GM21529 (cell line): ENCODE measurements at regions not wholly inside any gene's neighbourhood (a gene's known extent, or its start where the extent isn't known, plus 50 kb on each side); places are given as distances from the start of the nearest gene placed in this dataset.
"Not testable (repeated sequence)": the region's sequence is repeated elsewhere in the genome, so short reads cannot be mapped to it uniquely, and the experiment has no call there.

ENCODE experiments used
- ATAC-seq: cut with Tn5 transposase; IDR thresholded peaks from one replicate; pipeline ENCODE4 v1.9.1; 2021; ENCODE audit not compliant: unreplicated experiment

DNA sequence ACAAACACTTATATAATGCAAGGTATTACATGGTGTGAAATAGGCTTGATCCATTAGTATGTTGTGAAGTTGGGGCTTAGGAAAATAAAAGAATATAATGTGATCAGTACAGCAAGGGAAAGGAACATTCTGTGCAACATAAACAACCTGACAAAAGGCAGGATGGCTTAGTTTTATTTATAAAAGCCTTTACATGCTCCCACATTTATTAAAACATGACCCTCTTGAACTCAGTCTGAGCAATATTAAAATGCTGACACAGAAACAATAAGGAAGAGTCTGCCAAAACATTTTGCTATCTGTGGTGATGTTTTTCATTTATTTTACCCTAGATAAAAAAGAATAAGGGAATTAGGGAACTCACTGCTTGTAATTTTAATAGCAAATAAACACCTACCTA is 519.7 kb downstream of the PCDH7 start:
- no peak for ATAC-seq

DNA sequence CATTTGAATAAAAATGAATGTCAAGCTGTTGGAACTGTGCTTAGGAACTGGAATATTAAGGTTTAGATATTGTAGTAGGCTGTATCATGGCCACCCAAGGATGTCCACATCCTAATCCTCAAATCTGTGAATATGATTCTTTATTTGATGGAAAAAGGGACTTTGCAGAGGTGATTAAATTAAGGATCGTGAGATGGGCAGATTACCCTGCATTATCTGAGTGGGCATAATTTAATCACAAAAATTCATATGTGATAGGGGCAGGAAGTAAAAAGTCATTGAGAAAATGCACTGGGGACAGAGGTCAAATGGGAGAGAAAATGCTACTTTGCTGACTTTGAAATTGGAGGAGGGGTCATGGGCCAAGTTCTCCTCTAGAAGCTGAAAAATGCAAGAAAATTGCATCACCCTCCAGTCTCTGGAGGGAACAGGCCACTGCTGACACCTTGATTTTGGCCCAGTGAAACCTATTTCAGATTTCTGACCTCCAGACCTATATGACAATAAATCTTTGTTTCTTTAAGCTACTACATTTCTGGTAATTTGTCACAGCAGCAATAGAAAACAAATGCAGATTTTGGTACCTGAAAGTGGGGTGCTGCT is 521.4 kb downstream of the PCDH7 start:
- ATAC-seq = no peak

DNA sequence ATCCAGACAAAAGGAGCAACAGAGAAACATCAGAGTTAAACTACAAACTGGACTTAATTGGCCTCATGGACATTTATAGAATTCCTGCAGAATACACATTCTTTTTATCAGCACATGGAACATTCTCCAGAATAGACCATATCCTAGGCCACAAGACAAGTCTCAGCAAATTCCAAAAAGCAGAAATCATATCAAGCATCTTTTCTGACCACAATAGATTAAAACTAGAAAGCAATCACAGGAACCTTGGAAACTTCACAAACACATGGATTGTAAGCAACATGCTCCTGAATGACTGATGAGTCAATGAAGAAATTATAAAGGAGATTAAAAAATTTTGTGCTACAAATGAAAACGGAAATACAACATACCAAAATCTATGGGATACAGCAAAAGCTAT is 526.7 kb downstream of the PCDH7 start:
- ATAC-seq = no peak

DNA sequence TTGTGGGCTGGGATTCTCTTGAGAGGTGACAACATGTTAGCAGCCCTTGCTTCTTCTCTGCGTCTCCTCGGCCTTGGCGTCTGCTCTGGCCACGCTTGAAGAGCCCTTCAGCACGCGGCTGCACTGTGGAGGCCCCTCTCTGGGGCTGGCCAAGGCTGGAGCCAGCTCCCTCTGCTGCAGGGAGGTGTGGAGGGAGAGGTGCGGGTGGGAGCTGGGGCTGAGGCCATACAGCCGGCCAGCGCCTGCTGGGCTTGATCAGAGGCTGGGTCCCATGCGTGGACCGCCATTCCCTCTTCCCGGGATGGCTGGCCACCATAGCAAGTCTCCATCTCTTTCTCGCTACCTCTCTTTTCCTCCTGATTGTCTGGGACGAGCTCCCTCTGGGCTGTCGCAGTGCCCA is 539.0 kb downstream of the PCDH7 start:
- no peak for ATAC-seq

DNA sequence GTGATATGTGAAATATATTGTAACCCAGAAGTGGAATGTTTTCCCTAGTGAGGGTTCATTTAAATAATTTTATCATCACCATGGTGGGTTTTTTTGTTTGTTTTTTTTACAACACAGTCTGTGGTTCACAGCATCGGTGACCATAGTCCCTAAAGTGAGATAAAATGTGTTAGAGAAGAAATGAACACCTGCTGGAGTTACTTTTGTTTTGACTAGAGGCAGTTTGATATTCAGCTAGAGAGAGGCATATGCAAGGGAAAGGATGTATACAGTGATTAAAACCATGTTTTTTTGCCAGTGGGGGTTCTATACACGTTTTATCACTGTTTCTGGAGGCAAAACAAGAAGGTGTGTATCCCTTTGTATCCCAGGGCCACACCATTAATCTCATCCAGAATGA is 541.5 kb downstream of the PCDH7 start:
- ATAC-seq = no peak

DNA sequence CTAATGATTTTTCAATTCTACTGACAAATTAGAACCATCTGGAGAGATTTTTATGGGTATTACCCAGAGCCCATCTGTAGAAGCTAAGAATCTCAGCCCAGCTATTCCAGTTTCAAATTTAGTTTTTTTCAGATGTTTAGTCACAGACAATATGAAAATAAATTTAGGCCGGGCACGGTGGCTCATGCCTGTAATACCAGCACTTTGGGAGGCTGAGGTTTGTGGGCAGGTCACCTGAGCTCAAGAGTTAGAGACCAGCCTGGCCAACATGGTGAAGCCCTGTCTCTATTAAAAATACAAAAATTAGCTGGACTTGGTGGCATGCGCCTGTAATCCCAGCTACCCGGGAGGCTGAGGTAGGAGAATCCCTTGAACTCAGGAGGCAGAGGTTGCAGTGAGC is 545.9 kb downstream of the PCDH7 start:
- ATAC-seq = not testable (repeated sequence)

DNA sequence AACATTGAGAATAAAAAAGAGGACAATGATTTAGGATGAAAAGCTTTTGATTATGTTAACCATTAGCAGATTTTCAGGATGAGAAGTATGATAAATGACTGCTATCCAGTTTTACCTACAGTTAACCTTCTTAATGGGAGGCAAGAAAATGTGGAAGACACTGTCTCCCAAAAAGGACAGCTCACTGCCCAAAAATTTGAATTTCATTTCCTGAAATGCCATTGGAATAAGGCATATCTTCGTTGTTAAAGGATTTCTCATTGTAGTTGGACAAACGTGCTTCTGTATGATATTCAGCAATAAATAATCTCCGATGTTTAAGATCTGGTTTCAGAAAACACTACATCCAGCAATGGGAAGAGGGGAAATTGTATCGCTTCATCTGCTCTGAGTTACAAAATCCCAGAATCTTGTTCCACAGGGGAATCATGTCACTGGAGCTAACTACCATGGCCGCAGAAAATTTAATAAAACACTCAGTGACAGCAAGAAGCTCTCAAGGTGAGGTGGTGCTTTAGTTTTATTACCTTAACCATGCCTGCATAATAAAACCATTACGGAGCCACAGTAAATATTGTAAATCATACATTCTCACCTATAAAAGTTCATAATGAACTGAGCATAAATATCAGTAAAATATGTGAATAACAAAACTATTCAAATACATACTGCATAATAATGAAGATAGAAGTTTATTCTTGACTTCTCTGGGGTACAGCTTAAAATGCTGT is 552.3 kb downstream of the PCDH7 start:
- ATAC-seq = no peak

DNA sequence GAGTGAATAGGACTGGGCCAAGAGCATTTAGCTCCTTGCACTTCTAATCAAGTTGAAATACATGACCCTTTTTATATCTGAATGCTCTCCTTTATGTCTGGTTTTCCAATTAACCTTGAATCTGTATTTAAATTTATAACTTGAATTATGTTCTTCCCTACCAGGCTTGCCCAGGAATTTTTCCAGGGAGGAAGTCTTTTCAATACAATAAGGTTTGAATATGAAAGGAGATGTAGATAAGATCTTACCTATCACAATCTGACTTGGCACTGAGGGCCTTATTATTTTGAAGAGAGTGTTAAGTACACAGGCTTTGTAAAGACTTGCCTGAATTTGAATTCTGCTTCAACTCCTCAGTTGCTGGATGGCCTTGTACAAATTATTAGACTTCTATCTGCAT is 555.7 kb downstream of the PCDH7 start:
- ATAC-seq = no peak

DNA sequence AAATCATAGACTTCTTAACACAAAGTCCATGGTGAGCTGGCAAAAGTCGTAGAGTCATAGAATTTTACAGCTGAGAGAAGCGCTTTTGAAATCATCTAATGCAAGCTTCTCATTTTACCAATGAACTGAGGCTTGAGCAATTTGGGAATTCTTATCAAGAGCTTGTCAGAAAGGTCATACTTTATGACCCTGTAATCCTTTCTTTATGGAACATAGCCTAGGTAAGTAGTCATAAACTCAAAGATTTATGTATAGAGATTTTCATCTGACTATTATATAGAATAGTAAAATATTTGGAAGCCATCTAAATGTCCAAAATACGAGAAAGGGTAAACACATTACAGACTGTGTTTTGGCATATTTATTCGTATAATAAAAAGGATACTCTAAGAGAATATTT is 563.5 kb downstream of the PCDH7 start:
- no peak for ATAC-seq

DNA sequence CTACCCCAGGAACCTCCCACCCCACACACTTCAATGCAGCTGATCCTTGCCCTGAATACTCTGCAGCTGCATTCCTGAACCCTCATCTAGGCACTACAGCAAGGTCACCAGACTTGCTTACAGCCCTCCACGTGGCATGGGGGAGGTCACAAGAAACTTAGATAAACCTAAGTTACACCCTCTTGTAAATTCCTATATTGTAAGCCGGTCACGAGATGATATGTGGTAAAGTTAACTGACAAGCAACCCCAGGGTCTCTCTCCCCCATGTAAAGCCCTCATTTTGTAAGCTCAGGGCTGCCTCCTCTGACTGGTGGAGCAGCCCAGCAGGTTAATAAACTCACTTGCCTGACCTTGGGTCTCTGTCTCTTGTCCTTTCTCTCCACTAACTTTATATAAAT is 570.7 kb downstream of the PCDH7 start:
- ATAC-seq = peak; percentile 31

DNA sequence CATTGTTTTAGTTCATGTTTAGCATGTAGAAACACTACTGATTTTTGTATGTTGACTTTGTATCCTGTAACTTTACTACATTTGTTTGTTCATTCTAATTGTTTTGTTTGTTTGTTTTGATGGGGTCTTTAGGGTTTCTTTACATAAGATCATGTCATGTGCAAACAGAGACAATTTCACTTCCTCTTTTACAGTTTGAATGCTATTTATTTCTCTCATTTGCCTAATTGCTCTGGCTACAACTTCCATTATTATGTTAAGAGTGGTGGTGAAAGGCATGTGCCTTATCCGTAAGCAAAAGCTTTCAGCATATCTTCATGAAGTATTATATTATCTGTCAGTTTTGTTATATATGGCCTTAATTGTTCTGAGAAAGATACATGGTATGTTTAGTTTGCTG is 571.1 kb downstream of the PCDH7 start:
- peak; percentile 82 for ATAC-seq

DNA sequence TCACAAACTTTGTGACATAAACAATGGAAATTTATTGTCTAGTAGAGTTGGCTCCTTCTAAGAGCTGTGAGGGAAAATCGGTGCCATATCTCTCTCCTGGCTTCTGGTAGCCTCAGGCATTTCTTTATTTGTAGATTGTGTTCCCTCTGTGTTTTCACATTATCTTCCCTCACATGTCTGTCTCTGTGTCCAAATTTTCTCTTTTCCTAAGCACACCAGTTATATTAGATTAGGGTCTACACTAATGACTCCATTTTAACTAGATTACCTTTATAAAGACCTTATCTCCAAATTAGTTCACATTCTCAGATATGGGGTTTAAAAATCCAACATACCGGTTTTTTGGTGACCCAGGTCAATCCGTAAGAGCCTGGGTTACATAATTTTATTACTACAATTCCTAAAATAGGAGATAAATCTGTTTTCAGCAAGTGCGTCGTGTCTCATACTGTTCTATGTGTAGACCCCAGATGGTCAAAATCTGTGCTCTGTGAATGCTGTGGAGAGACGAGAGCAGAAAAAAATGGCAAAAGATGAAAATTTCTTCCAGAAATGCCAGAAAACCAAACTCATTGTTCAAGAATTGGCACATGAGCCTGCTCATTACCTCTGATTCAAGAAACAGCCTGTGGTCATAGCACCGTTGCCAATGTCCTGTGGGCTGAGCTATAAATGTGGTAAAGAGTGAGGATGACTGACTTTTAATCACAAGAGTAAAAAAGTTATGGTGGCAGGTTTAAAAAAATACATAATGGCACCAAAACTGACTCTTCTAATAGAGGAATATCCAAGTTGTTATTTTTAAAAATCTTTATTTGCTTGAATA is 574.7 kb downstream of the PCDH7 start:
- no peak for ATAC-seq

DNA sequence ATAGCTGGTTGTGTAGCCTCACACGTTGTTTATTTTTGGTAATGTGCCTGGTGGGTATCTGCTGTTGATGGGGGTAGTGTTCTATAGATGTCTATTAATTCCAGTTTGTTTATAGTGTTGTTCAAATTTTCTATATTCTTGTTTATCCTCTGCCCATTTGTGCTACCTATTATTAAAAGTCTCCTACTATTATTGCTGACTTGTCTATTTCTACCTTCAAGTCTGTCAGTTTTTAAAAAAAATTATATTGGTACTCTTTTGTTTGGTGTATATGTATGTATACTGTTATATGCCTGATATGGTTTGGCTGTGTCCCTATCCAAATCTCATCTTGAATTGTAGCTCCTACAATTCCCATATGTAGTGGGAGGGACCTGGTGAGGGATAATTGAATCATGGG is 578.6 kb downstream of the PCDH7 start:
- no peak for ATAC-seq

DNA sequence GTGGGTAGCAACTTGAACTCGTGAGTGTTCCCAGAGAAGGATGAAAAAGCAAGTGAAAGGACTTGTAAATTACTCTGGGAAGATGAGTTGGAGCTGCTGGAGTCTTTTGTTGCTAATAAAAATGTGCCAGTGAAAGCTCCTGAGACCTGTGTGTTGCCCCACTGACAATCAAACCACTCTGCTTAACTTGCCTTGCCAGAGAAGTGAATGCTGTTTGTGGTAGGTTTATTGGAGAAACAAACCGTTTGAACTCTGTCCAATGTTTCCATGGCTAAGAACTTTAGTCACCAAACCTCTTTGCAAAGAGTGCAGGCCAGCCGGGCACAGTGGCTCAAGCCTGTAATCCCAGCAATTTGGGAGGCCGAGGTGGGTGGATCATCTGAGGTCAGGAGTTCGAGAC is 586.9 kb downstream of the PCDH7 start:
- no peak for ATAC-seq

DNA sequence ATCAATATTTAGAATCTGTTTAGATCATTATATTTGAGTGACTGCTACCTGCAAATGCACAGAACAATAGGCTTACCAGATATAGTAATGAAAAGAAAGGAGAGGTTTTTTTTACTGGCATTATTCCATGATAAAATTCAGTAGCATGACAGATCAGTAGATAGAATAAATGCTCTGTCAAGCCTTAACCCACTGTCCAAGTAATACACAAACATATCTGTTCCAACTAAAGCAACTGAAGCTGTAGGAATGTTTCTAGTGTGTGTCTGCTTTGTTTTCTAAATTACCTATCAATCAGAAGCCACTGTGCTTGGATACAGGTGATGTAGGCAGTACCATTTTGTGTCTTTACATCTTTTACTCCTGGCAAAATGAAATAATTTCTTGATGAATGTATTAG is 604.6 kb downstream of the PCDH7 start:
- no peak for ATAC-seq

DNA sequence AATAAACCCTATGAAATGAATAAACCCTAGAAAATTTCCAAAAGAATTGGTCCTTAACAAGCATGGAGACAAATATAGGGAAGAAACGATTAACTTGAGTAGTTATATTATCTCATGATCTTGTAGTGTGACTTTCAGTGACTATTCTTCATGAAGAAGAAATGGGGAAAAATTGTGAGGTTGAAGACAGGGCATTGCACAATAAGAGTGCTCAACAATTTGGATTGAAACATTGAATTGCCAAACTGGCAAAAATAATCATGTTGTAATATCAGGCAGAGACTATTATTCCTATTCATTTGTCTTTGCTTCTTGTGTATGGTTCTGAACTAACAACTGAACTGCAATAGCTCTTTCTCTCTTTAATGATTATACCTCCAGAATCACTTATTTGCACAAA is 605.1 kb downstream of the PCDH7 start:
- ATAC-seq = no peak

DNA sequence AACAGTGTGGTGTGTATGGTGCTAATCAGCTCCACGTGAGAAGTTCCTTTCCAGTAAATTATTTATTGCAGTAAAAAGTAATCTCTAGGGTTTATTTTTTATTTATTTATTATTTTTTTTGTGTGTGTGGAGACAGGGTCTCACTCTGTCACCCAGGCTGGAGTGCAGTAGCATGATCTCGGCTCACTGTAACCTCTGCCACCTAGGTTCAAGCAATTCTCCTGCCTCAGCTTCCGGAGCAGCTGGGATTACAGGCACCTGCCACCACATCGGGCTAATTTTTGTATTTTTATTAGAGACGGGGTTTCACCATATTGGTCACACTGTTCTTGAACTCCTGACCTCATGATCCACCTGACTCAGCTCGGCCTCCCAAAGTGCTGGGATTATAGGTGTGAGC is 606.9 kb downstream of the PCDH7 start:
- ATAC-seq = no peak

DNA sequence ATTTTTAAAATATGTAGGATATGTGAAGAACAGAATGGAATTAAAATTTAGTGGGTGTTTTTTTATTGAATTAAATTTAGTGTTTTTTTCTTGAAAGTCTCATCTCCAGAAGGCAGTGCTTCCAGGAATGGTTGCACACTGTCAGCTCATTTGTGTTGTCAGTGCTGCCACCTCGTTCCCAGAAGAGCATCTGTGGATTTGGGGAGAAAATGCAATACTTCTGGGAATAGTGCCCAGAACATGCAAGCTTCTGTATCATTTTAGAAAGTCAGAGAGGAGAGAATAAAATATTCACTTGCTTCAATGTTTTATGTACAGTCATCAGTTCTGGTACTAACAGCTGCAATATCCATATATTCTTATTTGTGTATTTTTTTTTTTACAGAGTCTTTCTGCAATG is 608.8 kb downstream of the PCDH7 start:
- no peak for ATAC-seq

DNA sequence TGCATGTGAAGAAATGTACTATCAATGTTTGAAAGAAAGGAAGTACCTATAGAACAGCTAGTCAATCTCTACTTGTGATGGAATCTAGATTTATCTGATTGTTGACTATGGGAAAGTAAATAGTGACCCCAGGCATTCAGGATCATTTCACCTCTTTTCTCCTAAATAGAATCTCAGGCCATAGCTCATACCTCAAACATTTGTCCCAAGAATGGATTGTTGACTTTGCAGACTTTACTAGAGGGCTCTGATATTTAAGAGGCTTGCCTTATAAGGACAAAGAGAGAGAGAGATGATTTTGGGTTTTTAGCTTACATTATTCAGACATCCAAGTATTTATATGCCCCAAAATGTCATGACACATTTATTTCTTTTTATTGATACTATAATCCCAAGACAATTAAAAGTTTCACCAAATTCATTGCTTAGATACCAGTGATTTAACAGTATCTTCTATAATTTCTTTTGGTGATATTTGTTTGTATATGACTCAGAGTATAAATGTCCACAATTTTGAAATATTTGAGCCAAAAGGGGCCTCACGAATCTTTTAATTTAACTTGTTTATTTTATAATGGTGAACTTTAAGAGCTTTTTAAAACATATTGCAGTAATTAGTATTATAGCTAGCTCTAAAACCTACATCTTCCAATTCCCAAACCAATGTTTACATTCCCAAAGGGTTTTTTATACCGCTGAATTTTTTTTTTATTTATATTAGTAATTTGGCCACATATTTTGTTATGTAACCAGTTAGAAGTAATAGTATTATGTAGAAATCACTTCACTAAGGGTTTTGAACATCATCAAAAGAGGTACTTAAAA is 614.1 kb downstream of the PCDH7 start:
- no peak for ATAC-seq

DNA sequence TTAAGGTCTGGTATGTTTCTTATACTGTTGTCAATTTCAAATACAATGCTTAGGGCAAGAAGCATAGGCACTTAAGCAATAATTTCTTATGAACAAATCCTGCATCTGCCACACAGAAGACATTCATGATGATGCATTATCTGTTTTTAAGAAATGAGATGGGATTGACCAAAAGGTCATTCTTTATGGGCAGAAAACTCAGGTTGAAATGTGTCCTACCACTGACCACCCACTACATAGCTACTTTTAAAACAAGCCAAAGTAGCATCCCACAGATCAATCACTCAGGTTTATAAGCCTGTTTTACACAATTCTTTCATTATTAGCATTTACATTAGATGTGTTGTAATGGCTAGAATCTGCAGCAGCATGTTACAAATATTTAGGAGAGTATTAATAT is 617.8 kb downstream of the PCDH7 start:
- no peak for ATAC-seq

DNA sequence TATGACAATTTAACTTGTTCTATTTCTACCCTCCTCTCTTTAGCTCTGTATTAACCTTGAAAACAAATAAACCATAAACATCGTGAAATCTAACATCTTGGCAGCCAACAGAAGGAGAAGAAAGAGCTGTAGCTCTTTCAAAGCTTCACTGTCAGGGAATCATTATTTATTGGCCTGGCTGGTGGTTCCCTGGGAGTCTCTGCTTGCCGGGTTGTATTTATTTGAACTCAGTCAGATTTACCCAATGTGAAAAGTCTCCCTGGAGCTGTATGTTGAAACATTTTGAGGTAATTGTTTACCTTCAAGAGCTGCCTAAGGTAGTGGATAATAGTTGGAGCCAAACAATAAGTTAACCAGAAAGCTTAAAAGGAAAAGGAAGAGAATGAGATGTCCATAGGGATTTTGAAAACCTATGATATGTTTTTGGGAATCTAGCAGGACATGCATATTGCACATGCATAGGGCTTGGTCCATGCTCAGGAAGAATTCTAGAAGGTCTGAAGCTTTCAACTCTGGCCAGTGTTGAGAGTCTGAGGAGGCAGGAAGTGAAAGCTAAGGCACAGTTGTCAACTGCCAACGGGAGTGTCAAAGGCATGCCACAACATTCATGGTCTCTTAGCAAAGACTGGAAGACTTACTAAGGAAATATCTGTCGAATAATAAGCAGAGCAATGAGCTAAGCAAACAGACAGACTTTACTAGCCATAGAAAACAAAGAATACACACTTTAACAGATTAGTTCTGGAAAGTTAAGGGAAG is 621.6 kb downstream of the PCDH7 start:
- ATAC-seq = no peak
